SK-N-MC (cell line): ENCODE measurements at regions not wholly inside any gene's neighbourhood (a gene's known extent, or its start where the extent isn't known, plus 50 kb on each side); places are given as distances from the start of the nearest gene placed in this dataset.

Source experiments
- DNase-seq: peaks from one replicate; pipeline ENCODE4 v3.0.0-alpha.2; 2011; ENCODE audit warnings: low read depth, low spot score
- H3K27ac ChIP-seq: fragments of 200-600 bp; sonication (generic); 2 replicates; pipeline ENCODE4 v1.5.1; 2016; ENCODE audit warnings: mixed run types
- H3K36me3 ChIP-seq: fragments of 200-600 bp; sonication (generic); 2 replicates; pipeline ENCODE4 v1.6.1; 2017; ENCODE audit warnings: antibody characterized with exemption, low read length, mixed read lengths; ENCODE audit not compliant: insufficient read depth
- H3K4me3 ChIP-seq: fragments of 200-600 bp; sonication (generic); 2 replicates; pipeline ENCODE4 v1.5.1; 2016
- H3K9ac ChIP-seq: fragments of 200-600 bp; sonication (generic); 2 replicates; pipeline ENCODE4 v1.8.0; 2017; ENCODE audit warnings: mixed run types, mixed read lengths; ENCODE audit not compliant: insufficient read length
- H3K9me3 ChIP-seq: fragments of 200-600 bp; sonication (generic); 2 replicates; pipeline ENCODE4 v1.6.1; 2017; ENCODE audit warnings: low read depth, mild to moderate bottlenecking, antibody characterized with exemption, low read length, moderate library complexity, mixed read lengths
- EZH2 ChIP-seq: fragments of 200-600 bp; sonication (generic); IDR thresholded peaks from one replicate; pipeline ENCODE4 v1.6.1; 2017; ENCODE audit warnings: antibody characterized with exemption
- FOXP2 ChIP-seq: optimal IDR thresholded peaks from 2 replicates; pipeline ENCODE3; 2011; ENCODE audit warnings: mild to moderate bottlenecking, moderate library complexity; ENCODE audit not compliant: insufficient read depth; ENCODE audit errors: extremely low read length, control extremely low read depth
- POLR2AphosphoS5 ChIP-seq: IDR thresholded peaks from 2 replicates; pipeline ENCODE4 v1.6.1; 2012; ENCODE audit warnings: mild to moderate bottlenecking, low read depth, low read length, borderline replicate concordance

GRCh38 chr15:45854455-45855202, 219.8 kb downstream of the SQOR start:
- DNase-seq = no peak
- Histone ChIP-seq H3K4me3 (no peak overlapping the region), H3K9me3 (no peaks in the 10 kb centered on the region), H3K9ac (no peak overlapping the region), H3K27ac (no peak overlapping the region), H3K36me3 (no peaks in the 10 kb centered on the region)
- no peak for TF ChIP-seq POLR2AphosphoS5
- no peak for TF ChIP-seq FOXP2
- TF ChIP-seq EZH2 = no peak

- Histone ChIP-seq H3K36me3 (no peaks in the 10 kb centered on the region), H3K9me3 (no peaks in the 10 kb centered on the region), H3K27ac (no peak overlapping the region), H3K4me3 (no peak overlapping the region), H3K9ac (no peak overlapping the region)
- DNase-seq = no peak
- TF ChIP-seq POLR2AphosphoS5 (no peak), EZH2 (no peak), FOXP2 (no peak)
These were observed 220.5 kb downstream of the SQOR start for GRCh38 chr15:45855210-45855906.

- H3K27ac ChIP-seq = no peak overlapping the region
- no peaks in the 10 kb centered on the region for H3K9me3 ChIP-seq
- no peak overlapping the region for H3K4me3 ChIP-seq
- no peak for TF ChIP-seq FOXP2
- no peak for TF ChIP-seq EZH2
- TF ChIP-seq POLR2AphosphoS5 = no peak
- no peak overlapping the region for H3K9ac ChIP-seq
- DNase-seq = no peak
- no peaks in the 10 kb centered on the region for H3K36me3 ChIP-seq
These were observed 221.2 kb downstream of the SQOR start for GRCh38 chr15:45855907-45856579.

- Histone ChIP-seq H3K36me3 (no peaks in the 10 kb centered on the region), H3K27ac (no peak overlapping the region), H3K9ac (no peak overlapping the region), H3K9me3 (no peaks in the 10 kb centered on the region), H3K4me3 (no peak overlapping the region)
- no peak for DNase-seq
- TF ChIP-seq EZH2 = no peak
- no peak for TF ChIP-seq FOXP2
- no peak for TF ChIP-seq POLR2AphosphoS5
These were observed 222.5 kb downstream of the SQOR start for GRCh38 chr15:45857291-45857690.

GRCh38 chr15:45858491-45858890, 223.7 kb downstream of the SQOR start:
- Histone ChIP-seq H3K27ac (no peak overlapping the region), H3K9ac (no peak overlapping the region), H3K9me3 (no peaks in the 10 kb centered on the region), H3K36me3 (no peaks in the 10 kb centered on the region), H3K4me3 (no peak overlapping the region)
- no peak for TF ChIP-seq POLR2AphosphoS5
- no peak for TF ChIP-seq EZH2
- no peak for TF ChIP-seq FOXP2
- DNase-seq = no peak

GRCh38 chr15:45862034-45862433, 227.2 kb downstream of the SQOR start:
- no peaks in the 10 kb centered on the region for H3K36me3 ChIP-seq
- H3K4me3 ChIP-seq = no peak overlapping the region
- DNase-seq = no peak
- no peaks in the 10 kb centered on the region for H3K9me3 ChIP-seq
- no peak overlapping the region for H3K9ac ChIP-seq
- no peak overlapping the region for H3K27ac ChIP-seq
- TF ChIP-seq EZH2 = no peak
- no peak for TF ChIP-seq FOXP2
- no peak for TF ChIP-seq POLR2AphosphoS5

- H3K9ac ChIP-seq = no peak overlapping the region
- H3K27ac ChIP-seq = no peak overlapping the region
- no peak for DNase-seq
- H3K9me3 ChIP-seq = no peaks in the 10 kb centered on the region
- H3K4me3 ChIP-seq = no peak overlapping the region
- H3K36me3 ChIP-seq = no peaks in the 10 kb centered on the region
- no peak for TF ChIP-seq POLR2AphosphoS5
- TF ChIP-seq FOXP2 = no peak
- TF ChIP-seq EZH2 = no peak
These were observed 229.2 kb downstream of the SQOR start for GRCh38 chr15:45863881-45864580.

GRCh38 chr15:45866616-45867015, 231.8 kb downstream of the SQOR start:
- TF ChIP-seq POLR2AphosphoS5 = no peak
- TF ChIP-seq EZH2 = no peak
- TF ChIP-seq FOXP2 = no peak
- no peak overlapping the region for H3K9ac ChIP-seq
- no peaks in the 10 kb centered on the region for H3K36me3 ChIP-seq
- H3K9me3 ChIP-seq = no peaks in the 10 kb centered on the region
- DNase-seq = no peak
- no peak overlapping the region for H3K4me3 ChIP-seq
- H3K27ac ChIP-seq = no peak overlapping the region
